ENCODE measurements at regions not wholly inside any gene's neighbourhood (a gene's known extent, or its start where the extent isn't known, plus 50 kb on each side); places are given as distances from the start of the nearest gene placed in this dataset.

DNA sequence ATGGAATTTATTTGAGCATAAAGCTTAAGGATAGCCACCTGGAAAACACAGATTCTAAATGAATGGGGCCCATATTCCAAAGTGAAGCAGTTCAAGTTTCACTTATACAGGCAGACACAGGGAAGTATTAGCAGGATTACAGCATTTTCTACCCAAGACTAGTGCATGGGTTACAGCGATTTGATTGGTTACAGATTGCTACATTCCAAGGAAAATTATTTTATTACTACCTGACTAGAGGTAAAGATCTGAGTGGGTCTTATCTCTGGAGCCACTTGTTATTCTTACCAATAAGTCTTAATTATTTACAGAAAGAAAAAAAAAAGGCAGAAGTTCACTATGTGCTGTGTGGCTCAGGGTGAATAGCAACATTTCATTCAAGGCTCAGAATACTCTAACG, 87.4 kb upstream of the ITGB1 start:
- intact Hi-C loops (cut with DNase I), result no loop called here
- H3K4me3 ChIP-seq, result no peak overlapping the region
- no peaks in the 10 kb centered on the region for H3K27me3 ChIP-seq (ENCODE audit: insufficient read depth in 3 of 3, low read length in 2 of 3)
- H3K27ac ChIP-seq, result no peak overlapping the region
- DNase-seq, result no peak
- no peaks in the 10 kb centered on the region for H3K9me3 ChIP-seq
- TF ChIP-seq CTCF (IDR thresholded peaks at IDR 0.05), result no peak
- no peak for ATAC-seq
- no peaks in the 10 kb centered on the region for H3K36me3 ChIP-seq (ENCODE audit: insufficient read depth in 1 of 2, low read depth in 1 of 2)
- H3K4me1 ChIP-seq, result no peaks in the 10 kb centered on the region
- 53 to 71% (median 69%) methylated on average over 2 of the region's 2 CpGs for WGBS, 3 donors

GRCh38 chr10:33042565-33042964, 84.5 kb upstream of the ITGB1 start:
- ATAC-seq (no peak), DNase-seq (no peak)
- Histone ChIP-seq H3K4me3 (no peak overlapping the region), H3K36me3 (ENCODE audit: insufficient read depth in 1 of 2, low read depth in 1 of 2) (no peaks in the 10 kb centered on the region), H3K27me3 (ENCODE audit: insufficient read depth in 3 of 3, low read length in 2 of 3) (no peaks in the 10 kb centered on the region), H3K9me3 (no peaks in the 10 kb centered on the region), H3K4me1 (no peaks in the 10 kb centered on the region), H3K27ac (no peak overlapping the region)
- intact Hi-C loops (cut with DNase I), result no loop called here
- WGBS, 3 donors, result 94 to 96% (median 95%) methylated on average over 2 of the region's 2 CpGs
- no peak for TF ChIP-seq CTCF (IDR thresholded peaks at IDR 0.05)

DNA sequence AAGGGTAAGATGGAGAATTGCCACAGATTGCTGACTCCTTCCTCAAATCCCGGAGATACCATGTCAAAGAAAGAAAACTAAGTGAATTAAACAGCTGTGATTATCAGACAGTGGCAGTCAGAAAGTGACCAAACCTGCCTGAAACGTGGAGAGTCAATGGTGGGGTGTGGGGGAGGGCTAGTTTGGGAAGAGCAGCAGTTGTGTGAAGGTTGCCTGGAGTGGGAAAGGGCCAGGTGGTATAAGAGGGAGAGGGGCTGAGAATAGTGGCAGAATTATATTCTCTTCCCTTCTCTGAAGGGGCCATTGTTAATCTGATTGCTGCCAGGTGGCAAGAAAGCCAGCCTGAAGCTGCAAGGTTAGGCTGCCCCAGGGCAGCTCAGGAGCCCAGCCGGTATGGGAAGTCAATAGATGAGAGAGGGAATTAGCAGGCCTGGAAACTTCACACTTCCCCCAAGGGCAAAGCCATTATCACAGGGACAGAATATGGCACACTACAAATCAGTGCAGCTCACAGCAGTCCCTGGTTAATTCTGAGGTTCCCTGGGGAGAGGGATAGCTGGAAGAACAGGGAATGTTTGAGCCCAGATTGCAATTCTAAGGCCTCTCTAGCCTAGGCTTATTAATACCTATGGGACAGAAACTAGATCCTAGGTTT, 83.9 kb upstream of the ITGB1 start:
- ATAC-seq, result no peak
- Histone ChIP-seq H3K36me3 (ENCODE audit: insufficient read depth in 1 of 2, low read depth in 1 of 2) (no peaks in the 10 kb centered on the region), H3K4me1 (no peaks in the 10 kb centered on the region), H3K4me3 (no peak overlapping the region), H3K27me3 (ENCODE audit: insufficient read depth in 3 of 3, low read length in 2 of 3) (no peaks in the 10 kb centered on the region), H3K9me3 (no peaks in the 10 kb centered on the region), H3K27ac (no peak overlapping the region)
- WGBS, 3 donors, result 40 to 70% (median 60%) methylated on average over 3 of the region's 3 CpGs
- DNase-seq, result no peak
- TF ChIP-seq CTCF (IDR thresholded peaks at IDR 0.05), result no peak
- intact Hi-C loops (cut with DNase I), result no loop called here

GRCh38 chr10:33040436-33040835, 82.4 kb upstream of the ITGB1 start:
- WGBS, 3 donors, result 42 to 64% (median 56%) methylated on average over 1 of the region's 1 CpG
- DNase-seq (no peak), ATAC-seq (no peak)
- H3K4me1 ChIP-seq, result no peaks in the 10 kb centered on the region
- H3K36me3 ChIP-seq (ENCODE audit: insufficient read depth in 1 of 2, low read depth in 1 of 2), result no peaks in the 10 kb centered on the region
- H3K9me3 ChIP-seq, result no peaks in the 10 kb centered on the region
- no peak overlapping the region for H3K27ac ChIP-seq
- intact Hi-C loops (cut with DNase I), result no loop called here
- no peak overlapping the region for H3K4me3 ChIP-seq
- TF ChIP-seq CTCF (IDR thresholded peaks at IDR 0.05), result no peak
- H3K27me3 ChIP-seq (ENCODE audit: insufficient read depth in 3 of 3, low read length in 2 of 3), result no peaks in the 10 kb centered on the region

DNA sequence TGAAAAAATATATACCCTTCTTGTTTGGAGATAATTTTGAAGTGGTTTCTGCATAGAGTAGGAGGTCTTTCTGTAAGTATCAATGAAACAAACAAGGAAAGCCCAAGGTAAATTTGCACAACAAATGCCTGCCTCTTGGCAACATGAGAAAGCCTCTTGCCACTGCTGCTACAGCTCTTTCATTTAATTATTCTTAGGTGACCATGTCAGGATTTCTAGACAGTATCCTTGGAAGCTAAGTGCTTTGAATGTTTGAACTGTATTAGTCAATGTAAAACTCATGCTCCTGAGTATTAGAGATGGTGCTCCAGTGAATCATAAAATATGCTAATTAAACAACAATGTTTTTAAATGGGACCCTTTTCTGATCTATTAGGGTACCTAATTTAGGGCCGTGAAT, 81.2 kb upstream of the ITGB1 start:
- ATAC-seq, result no peak
- intact Hi-C loops (cut with DNase I), result no loop called here
- no peaks in the 10 kb centered on the region for H3K9me3 ChIP-seq
- TF ChIP-seq CTCF (IDR thresholded peaks at IDR 0.05), result no peak
- no peak overlapping the region for H3K4me3 ChIP-seq
- WGBS, 3 donors, result 83 to 90% (median 88%) methylated on average over 1 of the region's 1 CpG
- no peak for DNase-seq
- H3K4me1 ChIP-seq, result no peaks in the 10 kb centered on the region
- H3K27me3 ChIP-seq (ENCODE audit: insufficient read depth in 3 of 3, low read length in 2 of 3), result no peaks in the 10 kb centered on the region
- H3K36me3 ChIP-seq (ENCODE audit: insufficient read depth in 1 of 2, low read depth in 1 of 2), result no peaks in the 10 kb centered on the region
- no peak overlapping the region for H3K27ac ChIP-seq
